ENCODE measurements at regions not wholly inside any gene's neighbourhood (a gene's known extent, or its start where the extent isn't known, plus 50 kb on each side); places are given as distances from the start of the nearest gene placed in this dataset.
"Not testable (repeated sequence)": the region's sequence is repeated elsewhere in the genome, so short reads cannot be mapped to it uniquely, and the experiment has no call there.

DNA sequence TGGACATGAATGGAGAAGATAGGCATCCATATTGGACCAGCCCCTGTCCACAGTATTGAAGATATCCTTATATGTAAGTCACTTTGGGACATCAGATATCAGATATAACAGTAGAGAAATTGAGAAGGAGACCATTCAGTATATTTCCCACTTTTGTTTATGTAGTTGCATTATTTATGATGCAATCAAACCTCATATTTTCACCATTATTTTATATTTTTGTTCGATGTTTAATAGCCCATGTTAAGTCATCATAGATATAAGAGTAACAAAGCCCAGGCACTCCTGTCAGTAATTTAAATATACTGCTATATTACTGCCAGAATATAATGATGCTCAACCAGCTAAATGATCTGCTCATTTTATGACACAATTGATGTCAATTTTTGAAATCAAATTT is 744.5 kb upstream of the EPHA7 start:
- no peak for DNase-seq (ENCODE audit: low read depth)
- TF ChIP-seq, protein P1, sequence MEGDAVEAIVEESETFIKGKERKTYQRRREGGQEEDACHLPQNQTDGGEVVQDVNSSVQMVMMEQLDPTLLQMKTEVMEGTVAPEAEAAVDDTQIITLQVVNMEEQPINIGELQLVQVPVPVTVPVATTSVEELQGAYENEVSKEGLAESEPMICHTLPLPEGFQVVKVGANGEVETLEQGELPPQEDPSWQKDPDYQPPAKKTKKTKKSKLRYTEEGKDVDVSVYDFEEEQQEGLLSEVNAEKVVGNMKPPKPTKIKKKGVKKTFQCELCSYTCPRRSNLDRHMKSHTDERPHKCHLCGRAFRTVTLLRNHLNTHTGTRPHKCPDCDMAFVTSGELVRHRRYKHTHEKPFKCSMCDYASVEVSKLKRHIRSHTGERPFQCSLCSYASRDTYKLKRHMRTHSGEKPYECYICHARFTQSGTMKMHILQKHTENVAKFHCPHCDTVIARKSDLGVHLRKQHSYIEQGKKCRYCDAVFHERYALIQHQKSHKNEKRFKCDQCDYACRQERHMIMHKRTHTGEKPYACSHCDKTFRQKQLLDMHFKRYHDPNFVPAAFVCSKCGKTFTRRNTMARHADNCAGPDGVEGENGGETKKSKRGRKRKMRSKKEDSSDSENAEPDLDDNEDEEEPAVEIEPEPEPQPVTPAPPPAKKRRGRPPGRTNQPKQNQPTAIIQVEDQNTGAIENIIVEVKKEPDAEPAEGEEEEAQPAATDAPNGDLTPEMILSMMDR (conservative IDR thresholded peaks at IDR 0.05; ENCODE audit: control insufficient read depth, insufficient read depth, low read depth, low read length): no peak
- no peak overlapping the region for H3K4me3 ChIP-seq (ENCODE audit: control insufficient read depth, low read depth, low read length)

DNA sequence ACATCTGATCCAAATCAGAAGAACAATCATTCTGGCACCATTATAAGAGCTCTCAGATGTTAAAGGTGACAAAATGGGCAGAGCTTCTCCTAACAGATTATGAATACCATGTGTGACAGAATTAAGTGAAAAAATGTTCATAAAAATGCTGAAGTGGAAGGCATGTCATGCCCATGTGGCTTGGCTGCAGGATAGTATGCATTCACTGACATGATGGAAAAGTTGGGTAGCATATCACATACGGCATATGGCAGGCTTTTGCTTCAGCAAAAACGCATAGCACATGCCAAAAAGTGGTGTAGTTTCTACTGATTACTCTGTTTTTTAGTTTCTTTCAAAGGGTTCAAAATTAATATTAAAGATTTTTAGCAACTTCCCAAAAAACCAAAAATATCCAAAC is 731.5 kb upstream of the EPHA7 start:
- H3K4me3 ChIP-seq (ENCODE audit: control insufficient read depth, low read depth, low read length): no peak overlapping the region
- TF ChIP-seq, protein P1 (conservative IDR thresholded peaks at IDR 0.05; ENCODE audit: control insufficient read depth, insufficient read depth, low read depth, low read length): no peak
- DNase-seq (ENCODE audit: low read depth): no peak

GRCh38 chr6:94144807-94145206 is 725.4 kb upstream of the EPHA7 start:
- H3K4me3 ChIP-seq (ENCODE audit: control insufficient read depth, low read depth, low read length): no peak overlapping the region
- TF ChIP-seq, protein P1 (conservative IDR thresholded peaks at IDR 0.05; ENCODE audit: control insufficient read depth, insufficient read depth, low read depth, low read length): no peak
- DNase-seq (ENCODE audit: low read depth): no peak

DNA sequence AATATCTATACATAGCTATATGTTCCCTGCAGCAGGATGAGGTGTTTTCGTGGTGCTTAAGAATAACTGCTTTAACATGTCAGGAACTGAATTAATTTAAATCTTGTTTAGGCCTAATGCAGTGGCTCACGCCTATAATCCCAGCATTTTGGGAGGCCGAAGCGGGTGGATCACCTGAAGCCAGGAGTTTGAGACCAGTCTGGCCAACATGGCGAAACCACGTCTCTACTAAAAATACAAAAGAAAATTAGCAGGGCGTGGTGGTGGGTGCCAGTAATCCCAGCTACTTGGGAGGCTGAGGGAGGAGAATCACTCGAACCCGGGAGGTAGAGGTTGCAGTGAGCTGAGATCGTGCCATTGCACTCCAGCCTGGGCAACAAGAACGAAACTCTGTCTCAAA is 717.8 kb upstream of the EPHA7 start:
- not testable (repeated sequence) for H3K4me3 ChIP-seq (ENCODE audit: control insufficient read depth, low read depth, low read length); DNase-seq (ENCODE audit: low read depth)

GRCh38 chr6:94133106-94133505 is 713.7 kb upstream of the EPHA7 start:
- DNase-seq (ENCODE audit: low read depth): no peak
- TF ChIP-seq, protein P1 (conservative IDR thresholded peaks at IDR 0.05; ENCODE audit: control insufficient read depth, insufficient read depth, low read depth, low read length): no peak
- H3K4me3 ChIP-seq (ENCODE audit: control insufficient read depth, low read depth, low read length): no peak overlapping the region

DNA sequence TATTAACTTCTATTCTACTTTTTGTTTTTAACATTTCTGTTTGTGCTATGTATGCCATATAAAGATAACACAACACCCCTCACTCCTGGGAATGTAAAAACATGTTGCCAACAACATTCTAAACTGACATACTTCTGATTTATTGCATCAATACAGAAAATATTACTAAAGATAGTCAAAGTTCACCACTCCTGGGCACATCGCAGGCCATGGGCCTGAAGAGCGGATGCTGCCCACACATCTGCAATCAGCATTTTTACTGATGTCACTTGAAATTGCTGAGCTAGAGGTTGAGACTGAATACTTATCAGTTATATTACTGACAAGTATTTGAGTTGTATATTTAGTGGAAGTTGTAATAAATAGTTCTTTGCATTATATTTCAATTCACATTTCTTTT is 711.9 kb upstream of the EPHA7 start:
- TF ChIP-seq, protein P1 (conservative IDR thresholded peaks at IDR 0.05; ENCODE audit: control insufficient read depth, insufficient read depth, low read depth, low read length): no peak
- no peak overlapping the region for H3K4me3 ChIP-seq (ENCODE audit: control insufficient read depth, low read depth, low read length)
- DNase-seq (ENCODE audit: low read depth): no peak

- no peak overlapping the region for H3K4me3 ChIP-seq (ENCODE audit: control insufficient read depth, low read depth, low read length)
- TF ChIP-seq, protein P1 (conservative IDR thresholded peaks at IDR 0.05; ENCODE audit: control insufficient read depth, insufficient read depth, low read depth, low read length): no peak
- DNase-seq (ENCODE audit: low read depth): no peak
Observed at GRCh38 chr6:94130478-94130877, 711.1 kb upstream of the EPHA7 start.

All from fibroblast of mammary gland (primary cell).